ENCODE measurements at regions not wholly inside any gene's neighbourhood (a gene's known extent, or its start where the extent isn't known, plus 50 kb on each side); places are given as distances from the start of the nearest gene placed in this dataset.

- Histone ChIP-seq H3K27me3 (ENCODE audit: insufficient read depth, low read length) (peaks cover 36% of the 10 kb centered on the region), H3K36me3 (ENCODE audit: insufficient read depth, low read length) (no peaks in the 10 kb centered on the region)
Measured at GRCh38 chr20:20881808-20882207, 169.4 kb upstream of the RALGAPA2 start.

DNA sequence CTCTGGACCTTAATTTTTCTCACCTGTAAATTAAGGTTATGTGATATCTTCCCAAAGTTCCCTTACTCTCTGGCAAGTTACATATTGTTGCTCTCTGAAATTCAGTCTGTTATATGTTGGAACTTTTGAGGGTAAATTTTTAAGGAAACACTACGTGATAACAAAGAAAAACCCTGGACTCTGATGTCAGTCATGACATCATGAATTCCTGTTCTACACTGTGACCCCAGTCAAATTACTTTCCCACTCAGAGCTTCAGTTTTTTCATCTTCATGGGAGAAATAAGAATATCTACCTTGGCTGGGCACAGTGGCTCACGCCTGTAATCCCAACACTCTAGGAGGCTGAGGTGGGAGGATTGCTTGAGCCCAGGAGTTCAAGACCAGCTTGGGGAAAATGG is 164.6 kb upstream of the RALGAPA2 start:
- H3K27ac ChIP-seq (ENCODE audit: low read depth, low read length) = no peak overlapping the region
- WGBS = 95% methylated on average over 2 of the region's 2 CpGs
- H3K36me3 ChIP-seq (ENCODE audit: insufficient read depth, low read length) = no peaks in the 10 kb centered on the region
- no peak overlapping the region for H3K4me3 ChIP-seq (ENCODE audit: low read length)
- no peaks in the 10 kb centered on the region for H3K4me1 ChIP-seq (ENCODE audit: insufficient read depth, low read length)
- H3K9me3 ChIP-seq (ENCODE audit: insufficient read depth, low read depth, low read length) = no peaks in the 10 kb centered on the region
- no peaks in the 10 kb centered on the region for H3K27me3 ChIP-seq (ENCODE audit: insufficient read depth, low read length)
- no peak overlapping the region for H3K9ac ChIP-seq (ENCODE audit: low read depth, low read length)

More at GRCh38 chr20:20881808-20882207, 169.4 kb upstream of the RALGAPA2 start:
- 93% methylated on average over 2 of the region's 2 CpGs for WGBS
- no peaks in the 10 kb centered on the region for H3K9me3 ChIP-seq (ENCODE audit: insufficient read depth, low read depth, low read length)
- no peak overlapping the region for H3K9ac ChIP-seq (ENCODE audit: low read depth, low read length)
- H3K4me1 ChIP-seq (ENCODE audit: insufficient read depth, low read length) = no peaks in the 10 kb centered on the region
- no peak overlapping the region for H3K27ac ChIP-seq (ENCODE audit: low read depth, low read length)
- H3K4me3 ChIP-seq (ENCODE audit: low read length) = no peak overlapping the region

DNA sequence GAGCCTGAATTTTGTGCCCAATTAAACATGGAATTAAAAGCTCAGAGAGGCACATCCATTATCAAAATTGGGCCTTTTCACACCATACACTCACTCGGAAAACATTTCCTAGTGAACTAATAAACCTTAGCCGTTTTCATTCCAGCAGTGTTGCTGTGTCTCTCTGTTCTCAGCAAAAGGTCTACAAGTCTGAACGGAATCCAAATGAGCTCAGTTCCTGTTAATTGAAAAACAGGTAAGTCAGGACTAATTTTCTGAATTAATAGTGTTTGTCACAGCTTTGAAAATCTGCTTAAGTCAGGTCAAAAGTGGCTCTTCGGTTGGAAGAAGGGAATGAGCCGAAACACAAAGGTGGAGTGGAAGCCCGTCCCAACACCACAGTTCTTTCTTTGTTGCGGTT is 163.3 kb upstream of the RALGAPA2 start:
- Histone ChIP-seq H3K9me3 (ENCODE audit: insufficient read depth, low read depth, low read length) (no peaks in the 10 kb centered on the region), H3K4me1 (ENCODE audit: insufficient read depth, low read length) (no peaks in the 10 kb centered on the region), H3K27ac (ENCODE audit: low read depth, low read length) (no peak overlapping the region), H3K4me3 (ENCODE audit: low read length) (no peak overlapping the region), H3K27me3 (ENCODE audit: insufficient read depth, low read length) (no peaks in the 10 kb centered on the region), H3K36me3 (ENCODE audit: insufficient read depth, low read length) (no peaks in the 10 kb centered on the region), H3K9ac (ENCODE audit: low read depth, low read length) (no peak overlapping the region)
- 91% methylated on average over 7 of the region's 7 CpGs for WGBS

DNA sequence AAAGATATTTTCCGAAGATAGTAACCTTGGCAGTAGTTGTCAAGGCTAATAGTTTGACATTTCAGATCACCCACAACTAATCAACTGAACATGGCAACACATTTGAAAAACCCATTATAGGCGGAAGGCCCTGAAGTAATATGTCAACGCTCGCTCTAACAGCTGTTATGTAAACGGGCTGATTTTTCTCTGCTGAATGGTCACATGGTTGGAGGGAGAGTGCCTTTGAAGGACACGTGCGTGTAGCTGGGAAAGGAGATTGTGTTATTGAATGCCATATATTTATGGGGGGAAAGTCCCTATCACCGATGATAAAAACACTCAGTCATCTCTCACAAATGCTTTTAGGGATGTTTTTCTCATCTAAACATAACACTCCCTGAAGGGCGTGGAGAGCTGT is 160.0 kb upstream of the RALGAPA2 start:
- WGBS = 94% methylated on average over 9 of the region's 9 CpGs
- Histone ChIP-seq H3K9ac (ENCODE audit: low read depth, low read length) (no peak overlapping the region), H3K4me1 (ENCODE audit: insufficient read depth, low read length) (no peaks in the 10 kb centered on the region), H3K36me3 (ENCODE audit: insufficient read depth, low read length) (no peaks in the 10 kb centered on the region), H3K27ac (ENCODE audit: low read depth, low read length) (no peak overlapping the region), H3K9me3 (ENCODE audit: insufficient read depth, low read depth, low read length) (no peaks in the 10 kb centered on the region), H3K27me3 (ENCODE audit: insufficient read depth, low read length) (no peaks in the 10 kb centered on the region), H3K4me3 (ENCODE audit: low read length) (no peak overlapping the region)

DNA sequence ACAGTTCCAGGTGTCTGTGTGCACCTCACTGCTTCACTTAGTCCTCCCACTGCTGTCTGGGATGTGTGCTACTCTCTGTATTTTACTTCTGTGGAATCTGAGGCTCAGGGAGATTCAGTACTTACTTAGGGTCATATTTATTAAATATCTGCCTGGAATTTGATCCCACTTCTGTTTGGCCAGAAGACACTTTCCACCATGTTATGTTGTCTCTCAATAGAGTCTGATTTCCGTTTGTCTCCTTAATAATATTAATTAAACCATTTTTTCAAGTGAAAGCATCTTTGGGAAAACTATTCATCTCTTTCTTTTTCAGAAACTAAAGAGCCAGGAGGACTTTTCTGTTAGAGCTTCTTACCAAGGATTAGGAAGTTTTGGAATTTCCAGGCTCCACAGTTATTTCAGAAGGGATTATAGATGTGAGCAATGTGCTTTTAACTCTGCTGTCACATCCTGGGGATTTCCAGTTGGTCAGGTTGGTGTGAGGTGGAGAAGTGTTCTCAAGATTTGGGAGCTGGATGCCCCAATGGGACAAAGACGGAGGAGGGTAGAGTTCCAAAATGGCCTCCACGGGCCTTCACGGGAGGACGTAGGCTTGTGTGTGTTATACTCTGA is 156.8 kb upstream of the RALGAPA2 start:
- Histone ChIP-seq H3K27ac (ENCODE audit: low read depth, low read length) (no peak overlapping the region), H3K36me3 (ENCODE audit: insufficient read depth, low read length) (no peaks in the 10 kb centered on the region), H3K9ac (ENCODE audit: low read depth, low read length) (no peak overlapping the region), H3K4me1 (ENCODE audit: insufficient read depth, low read length) (no peaks in the 10 kb centered on the region), H3K9me3 (ENCODE audit: insufficient read depth, low read depth, low read length) (no peaks in the 10 kb centered on the region), H3K27me3 (ENCODE audit: insufficient read depth, low read length) (no peaks in the 10 kb centered on the region), H3K4me3 (ENCODE audit: low read length) (no peak overlapping the region)
- 94% methylated on average over 5 of the region's 5 CpGs for WGBS

GRCh38 chr20:20864351-20865096 is 152.1 kb upstream of the RALGAPA2 start:
- 81% methylated on average over 3 of the region's 3 CpGs for WGBS
- Histone ChIP-seq H3K27me3 (ENCODE audit: insufficient read depth, low read length) (no peaks in the 10 kb centered on the region; the same call in 1 of the 2 replicates), H3K9me3 (ENCODE audit: insufficient read depth, low read depth, low read length) (no peaks in the 10 kb centered on the region), H3K36me3 (ENCODE audit: insufficient read depth, low read length) (no peaks in the 10 kb centered on the region), H3K4me3 (ENCODE audit: low read length) (no peak overlapping the region), H3K27ac (ENCODE audit: low read depth, low read length) (no peak overlapping the region), H3K4me1 (ENCODE audit: insufficient read depth, low read length) (no peaks in the 10 kb centered on the region), H3K9ac (ENCODE audit: low read depth, low read length) (no peak overlapping the region)

DNA sequence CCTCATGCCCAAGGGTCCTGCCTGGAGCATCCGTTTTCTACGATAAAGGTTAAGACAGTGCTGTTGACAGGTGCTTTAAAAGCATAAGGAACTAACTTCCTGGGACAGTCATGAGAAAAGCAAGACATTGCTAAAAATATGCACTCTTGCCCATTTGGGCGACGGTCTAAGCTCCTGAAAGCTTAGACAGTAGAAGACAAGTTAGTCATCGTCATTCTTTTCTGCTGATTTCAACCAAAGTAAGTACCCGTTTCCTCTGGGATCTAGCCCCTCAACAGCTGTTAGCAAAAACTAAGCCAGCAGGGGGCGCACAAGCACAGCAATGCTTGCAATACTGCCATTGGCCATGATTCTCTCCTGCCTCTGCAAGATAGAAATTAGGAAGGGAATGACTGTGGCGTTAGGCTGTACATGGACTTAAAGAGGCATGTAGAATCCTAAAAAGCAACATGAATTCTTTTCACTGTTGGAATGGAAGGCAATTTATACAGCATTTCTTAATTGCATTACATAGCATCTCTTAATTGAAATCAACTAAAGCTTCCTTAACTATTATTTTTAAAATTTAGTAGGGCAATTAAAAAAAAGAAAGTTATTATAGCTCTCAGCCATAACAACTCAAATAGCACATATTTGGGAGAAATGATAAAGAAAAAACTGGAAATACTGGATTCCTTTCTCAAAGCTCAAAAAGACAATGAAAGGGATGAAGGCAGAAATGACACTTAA is 147.8 kb upstream of the RALGAPA2 start:
- 36% methylated on average over 8 of the region's 8 CpGs for WGBS
- Histone ChIP-seq H3K36me3 (ENCODE audit: insufficient read depth, low read length) (no peaks in the 10 kb centered on the region), H3K9me3 (ENCODE audit: insufficient read depth, low read depth, low read length) (no peaks in the 10 kb centered on the region), H3K4me3 (ENCODE audit: low read length) (no peak overlapping the region), H3K9ac (ENCODE audit: low read depth, low read length) (no peak overlapping the region), H3K27ac (ENCODE audit: low read depth, low read length) (no peak overlapping the region), H3K4me1 (ENCODE audit: insufficient read depth, low read length) (no peaks in the 10 kb centered on the region), H3K27me3 (ENCODE audit: insufficient read depth, low read length) (no peaks in the 10 kb centered on the region; the same call in 1 of the 2 replicates)

- 93% methylated on average over 7 of the region's 7 CpGs for WGBS
- H3K4me3 ChIP-seq (ENCODE audit: low read length) = no peak overlapping the region
- H3K9ac ChIP-seq (ENCODE audit: low read depth, low read length) = no peak overlapping the region
- no peaks in the 10 kb centered on the region; the same call in 1 of the 2 replicates for H3K27me3 ChIP-seq (ENCODE audit: insufficient read depth, low read length)
- H3K9me3 ChIP-seq (ENCODE audit: insufficient read depth, low read depth, low read length) = no peaks in the 10 kb centered on the region
- no peaks in the 10 kb centered on the region for H3K36me3 ChIP-seq (ENCODE audit: insufficient read depth, low read length)
- no peaks in the 10 kb centered on the region for H3K4me1 ChIP-seq (ENCODE audit: insufficient read depth, low read length)
- H3K27ac ChIP-seq (ENCODE audit: low read depth, low read length) = no peak overlapping the region
Measured at GRCh38 chr20:20859510-20859909, 147.1 kb upstream of the RALGAPA2 start.

- no peak overlapping the region for H3K4me3 ChIP-seq (ENCODE audit: low read length)
- WGBS = 87% methylated on average over 2 of the region's 2 CpGs
- H3K27ac ChIP-seq (ENCODE audit: low read depth, low read length) = no peak overlapping the region
- no peaks in the 10 kb centered on the region for H3K9me3 ChIP-seq (ENCODE audit: insufficient read depth, low read depth, low read length)
- H3K4me1 ChIP-seq (ENCODE audit: insufficient read depth, low read length) = no peaks in the 10 kb centered on the region
- no peaks in the 10 kb centered on the region; the same call in 1 of the 2 replicates for H3K27me3 ChIP-seq (ENCODE audit: insufficient read depth, low read length)
- H3K9ac ChIP-seq (ENCODE audit: low read depth, low read length) = no peak overlapping the region
- H3K36me3 ChIP-seq (ENCODE audit: insufficient read depth, low read length) = no peaks in the 10 kb centered on the region
Measured at GRCh38 chr20:20856956-20857355, 144.5 kb upstream of the RALGAPA2 start.

DNA sequence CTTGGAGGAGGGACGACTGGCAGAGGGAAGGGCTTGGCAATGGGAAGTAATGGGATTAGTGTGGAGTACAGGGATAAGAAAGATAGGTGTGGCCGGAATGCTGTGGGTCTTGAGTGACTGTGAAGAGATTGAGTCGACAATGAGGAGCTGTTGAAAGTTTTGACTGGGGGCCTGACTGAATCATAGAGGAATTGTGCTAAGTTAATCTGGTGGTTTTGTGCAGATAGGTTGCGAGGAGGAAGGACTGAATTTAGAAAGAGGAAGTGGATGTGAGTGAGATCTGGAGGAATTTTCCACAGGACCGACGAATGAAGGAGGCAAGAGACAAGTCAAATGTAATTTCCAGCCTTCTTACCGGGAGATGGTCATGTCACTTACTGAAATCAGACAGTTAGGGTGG is 143.9 kb upstream of the RALGAPA2 start:
- WGBS = 88% methylated on average over 7 of the region's 7 CpGs

GRCh38 chr20:20851385-20851784 is 138.9 kb upstream of the RALGAPA2 start:
- 83% methylated on average over 1 of the region's 1 CpG for WGBS
- H3K27ac ChIP-seq (ENCODE audit: low read depth, low read length) = no peak overlapping the region
- H3K27me3 ChIP-seq (ENCODE audit: insufficient read depth, low read length) = no peaks in the 10 kb centered on the region
- no peaks in the 10 kb centered on the region for H3K36me3 ChIP-seq (ENCODE audit: insufficient read depth, low read length)
- no peaks in the 10 kb centered on the region for H3K4me1 ChIP-seq (ENCODE audit: insufficient read depth, low read length)
- no peaks in the 10 kb centered on the region for H3K9me3 ChIP-seq (ENCODE audit: insufficient read depth, low read depth, low read length)
- H3K9ac ChIP-seq (ENCODE audit: low read depth, low read length) = no peak overlapping the region
- no peak overlapping the region for H3K4me3 ChIP-seq (ENCODE audit: low read length)

More for the DNA sequence above, 143.9 kb upstream of the RALGAPA2 start:
- H3K36me3 ChIP-seq (ENCODE audit: insufficient read depth, low read length) = no peaks in the 10 kb centered on the region
- H3K4me1 ChIP-seq (ENCODE audit: insufficient read depth, low read length) = no peaks in the 10 kb centered on the region
- no peak overlapping the region for H3K4me3 ChIP-seq (ENCODE audit: low read length)
- H3K9ac ChIP-seq (ENCODE audit: low read depth, low read length) = no peak overlapping the region
- H3K27ac ChIP-seq (ENCODE audit: low read depth, low read length) = no peak overlapping the region
- H3K9me3 ChIP-seq (ENCODE audit: insufficient read depth, low read depth, low read length) = no peaks in the 10 kb centered on the region
- no peaks in the 10 kb centered on the region; the same call in 1 of the 2 replicates for H3K27me3 ChIP-seq (ENCODE audit: insufficient read depth, low read length)
